Nephron progenitor cell (in vitro differentiated cells): ENCODE measurements at regions not wholly inside any gene's neighbourhood (a gene's known extent, or its start where the extent isn't known, plus 50 kb on each side); places are given as distances from the start of the nearest gene placed in this dataset.
"Not testable (repeated sequence)": the region's sequence is repeated elsewhere in the genome, so short reads cannot be mapped to it uniquely, and the experiment has no call there.

Experiments
- DNase-seq: peaks from one replicate; pipeline ENCODE4 v3.0.0; 2021
- H3K27ac Mint-ChIP-seq: 2 replicates; pipeline ENCODE4 v1.8.0; 2021; ENCODE audit warnings: mild to moderate bottlenecking, moderate library complexity, mixed read lengths
- H3K27me3 Mint-ChIP-seq: 2 replicates; pipeline ENCODE4 v1.8.0; 2021; ENCODE audit warnings: mild to moderate bottlenecking, low read depth, mixed read lengths; ENCODE audit not compliant: poor library complexity
- H3K36me3 Mint-ChIP-seq: 2 replicates; pipeline ENCODE4 v1.8.0; 2021; ENCODE audit warnings: low read depth, mixed read lengths
- H3K4me1 Mint-ChIP-seq: 2 replicates; pipeline ENCODE4 v1.8.0; 2021; ENCODE audit warnings: mixed read lengths
- H3K4me3 Mint-ChIP-seq: 2 replicates; pipeline ENCODE4 v1.8.0; 2021; ENCODE audit warnings: mild to moderate bottlenecking, moderate library complexity, mixed read lengths
- H3K9me3 Mint-ChIP-seq: 2 replicates; pipeline ENCODE4 v1.8.0; 2021; ENCODE audit warnings: mild to moderate bottlenecking, moderate library complexity, mixed read lengths
- TF ChIP-seq, protein P1 (sequence below): fragments of 200-600 bp; sonication (generic); IDR thresholded peaks from 2 replicates; pipeline ENCODE4 v1.5.0; 2021; ENCODE audit warnings: antibody characterized with exemption

DNA sequence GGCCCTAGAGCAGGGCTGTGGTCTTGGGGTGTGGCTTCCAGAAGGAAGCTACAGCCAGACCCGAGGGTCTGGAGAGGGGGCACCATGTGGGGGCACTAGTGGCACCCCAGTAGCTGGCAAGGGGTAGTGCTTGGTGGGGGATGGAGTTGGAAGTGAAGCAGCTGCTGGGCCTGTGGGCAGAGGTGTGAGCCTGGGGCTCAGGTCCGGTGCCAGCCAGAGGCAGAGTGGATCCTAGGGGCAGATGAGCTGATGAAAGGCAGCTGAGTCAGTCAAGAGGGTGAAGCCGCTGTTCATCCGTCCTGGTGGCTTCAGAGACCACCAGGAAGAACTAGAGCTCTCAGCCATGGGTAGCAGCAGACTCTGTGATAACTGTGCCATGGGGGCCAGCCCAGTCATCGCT is 172.6 kb downstream of the TBC1D2B start:
- H3K4me1 Mint-ChIP-seq: peaks cover 38% of the 10 kb centered on the region
- DNase-seq: no peak
- H3K36me3 Mint-ChIP-seq: no peaks in the 10 kb centered on the region
- TF ChIP-seq, protein P1, sequence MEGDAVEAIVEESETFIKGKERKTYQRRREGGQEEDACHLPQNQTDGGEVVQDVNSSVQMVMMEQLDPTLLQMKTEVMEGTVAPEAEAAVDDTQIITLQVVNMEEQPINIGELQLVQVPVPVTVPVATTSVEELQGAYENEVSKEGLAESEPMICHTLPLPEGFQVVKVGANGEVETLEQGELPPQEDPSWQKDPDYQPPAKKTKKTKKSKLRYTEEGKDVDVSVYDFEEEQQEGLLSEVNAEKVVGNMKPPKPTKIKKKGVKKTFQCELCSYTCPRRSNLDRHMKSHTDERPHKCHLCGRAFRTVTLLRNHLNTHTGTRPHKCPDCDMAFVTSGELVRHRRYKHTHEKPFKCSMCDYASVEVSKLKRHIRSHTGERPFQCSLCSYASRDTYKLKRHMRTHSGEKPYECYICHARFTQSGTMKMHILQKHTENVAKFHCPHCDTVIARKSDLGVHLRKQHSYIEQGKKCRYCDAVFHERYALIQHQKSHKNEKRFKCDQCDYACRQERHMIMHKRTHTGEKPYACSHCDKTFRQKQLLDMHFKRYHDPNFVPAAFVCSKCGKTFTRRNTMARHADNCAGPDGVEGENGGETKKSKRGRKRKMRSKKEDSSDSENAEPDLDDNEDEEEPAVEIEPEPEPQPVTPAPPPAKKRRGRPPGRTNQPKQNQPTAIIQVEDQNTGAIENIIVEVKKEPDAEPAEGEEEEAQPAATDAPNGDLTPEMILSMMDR: no peak
- no peak overlapping the region for H3K4me3 Mint-ChIP-seq
- no peaks in the 10 kb centered on the region for H3K9me3 Mint-ChIP-seq
- peaks cover 6% of the 10 kb centered on the region for H3K27me3 Mint-ChIP-seq
- no peak overlapping the region for H3K27ac Mint-ChIP-seq

DNA sequence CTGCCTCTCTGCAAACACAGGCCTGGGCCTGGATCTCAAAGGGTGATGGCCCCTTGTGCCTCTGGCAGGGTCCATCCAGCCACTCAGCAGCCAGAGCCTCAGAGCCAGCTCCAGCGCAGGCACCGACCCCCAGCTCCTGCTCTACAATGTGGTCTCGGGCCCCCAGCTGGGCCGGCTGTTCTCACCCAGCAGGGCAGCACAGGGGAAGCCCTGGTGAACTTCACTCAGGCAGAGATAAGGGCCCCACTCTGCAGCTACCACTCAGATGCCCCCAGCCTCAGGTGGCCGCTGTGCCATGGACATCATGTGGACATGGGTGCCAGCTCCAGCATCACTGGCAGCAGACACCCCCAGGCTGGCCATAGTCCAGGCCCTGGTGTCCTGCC is 173.1 kb downstream of the TBC1D2B start:
- DNase-seq: no peak
- no peak overlapping the region for H3K27ac Mint-ChIP-seq
- H3K4me1 Mint-ChIP-seq: peaks cover 38% of the 10 kb centered on the region
- H3K27me3 Mint-ChIP-seq: peaks cover 6% of the 10 kb centered on the region
- H3K36me3 Mint-ChIP-seq: no peaks in the 10 kb centered on the region
- TF ChIP-seq, protein P1: no peak
- no peaks in the 10 kb centered on the region for H3K9me3 Mint-ChIP-seq
- H3K4me3 Mint-ChIP-seq: no peak overlapping the region

DNA sequence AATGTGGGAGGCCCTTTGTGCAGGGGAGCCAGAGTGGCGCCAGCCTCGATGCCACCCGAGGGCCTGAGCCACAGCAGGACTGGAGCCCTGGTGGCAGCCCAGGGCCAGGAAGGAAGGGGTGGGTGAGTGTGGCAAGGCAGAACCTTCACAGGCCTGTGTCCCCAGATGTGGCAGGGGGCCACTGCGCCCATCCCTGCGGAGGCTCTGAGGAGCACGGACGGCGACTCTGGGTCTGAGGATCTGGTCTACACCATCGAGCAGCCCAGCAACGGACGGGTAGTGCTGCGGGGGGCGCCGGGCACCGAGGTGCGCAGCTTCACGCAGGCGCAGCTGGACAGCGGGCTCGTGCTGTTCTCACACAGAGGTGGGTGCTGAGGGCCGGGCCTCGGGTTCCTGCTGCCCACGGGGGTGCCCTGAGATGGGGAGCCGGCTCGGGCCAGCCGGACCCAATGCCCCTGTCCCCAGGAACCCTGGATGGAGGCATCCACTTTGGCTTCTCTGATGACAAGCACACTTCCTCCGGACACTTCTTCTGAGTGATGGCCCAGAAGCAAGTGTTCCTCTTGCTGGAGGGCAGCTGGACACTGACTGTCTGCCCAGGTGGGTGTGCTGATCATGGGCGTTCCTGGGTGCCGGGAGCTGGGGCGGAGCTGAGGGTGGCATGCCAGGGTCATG is 173.6 kb downstream of the TBC1D2B start:
- peaks cover 35% of the 10 kb centered on the region for H3K4me1 Mint-ChIP-seq
- H3K36me3 Mint-ChIP-seq, H3K27ac Mint-ChIP-seq, H3K27me3 Mint-ChIP-seq, H3K9me3 Mint-ChIP-seq, H3K4me3 Mint-ChIP-seq, DNase-seq: not testable (repeated sequence)

DNA sequence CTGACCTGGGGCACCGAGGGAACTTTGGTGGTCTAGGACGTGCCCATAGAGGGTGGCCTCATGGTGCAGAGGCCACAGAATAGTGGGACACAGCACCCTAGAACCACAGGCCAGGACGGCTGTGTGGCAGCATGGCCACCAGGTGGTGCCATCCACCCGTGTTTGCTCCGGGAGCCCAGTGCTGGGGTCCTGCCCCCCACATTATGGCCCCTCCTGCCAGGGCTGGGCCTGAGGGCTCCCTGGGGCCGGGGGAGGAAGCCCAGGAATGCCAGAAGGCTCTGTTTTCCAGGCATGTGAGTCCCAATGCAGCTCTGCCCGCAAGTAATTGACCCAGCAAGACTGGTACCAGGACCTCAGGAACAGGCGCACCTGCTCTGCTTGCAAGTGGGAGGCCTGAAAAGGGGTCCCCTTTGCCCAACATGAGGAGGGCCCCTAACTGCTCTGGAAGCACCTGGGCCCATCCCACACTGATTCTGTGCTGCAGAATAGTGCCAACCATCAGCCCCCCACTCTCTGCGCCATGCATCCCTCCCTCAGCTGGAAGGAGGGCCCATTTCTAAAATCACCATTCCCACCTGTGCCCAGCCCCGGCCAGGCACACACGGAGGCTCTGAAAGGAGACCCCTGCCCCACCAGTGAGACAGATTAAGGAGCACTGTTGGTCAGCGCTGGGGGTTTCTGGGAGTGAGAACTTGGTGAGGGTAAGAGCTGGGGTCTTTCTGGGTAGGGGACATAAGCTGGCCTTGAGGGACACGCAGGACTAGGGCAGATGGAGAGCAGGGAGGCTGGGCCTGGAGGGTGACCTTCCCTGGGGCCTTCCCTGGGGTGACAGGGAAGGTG is 174.4 kb downstream of the TBC1D2B start:
- H3K4me1 Mint-ChIP-seq: peaks cover 28% of the 10 kb centered on the region
- not testable (repeated sequence) for H3K27me3 Mint-ChIP-seq, H3K36me3 Mint-ChIP-seq, H3K27ac Mint-ChIP-seq, H3K4me3 Mint-ChIP-seq, H3K9me3 Mint-ChIP-seq
- DNase-seq: peak; percentile 67
- TF ChIP-seq, protein P1: peak; percentile 77

DNA sequence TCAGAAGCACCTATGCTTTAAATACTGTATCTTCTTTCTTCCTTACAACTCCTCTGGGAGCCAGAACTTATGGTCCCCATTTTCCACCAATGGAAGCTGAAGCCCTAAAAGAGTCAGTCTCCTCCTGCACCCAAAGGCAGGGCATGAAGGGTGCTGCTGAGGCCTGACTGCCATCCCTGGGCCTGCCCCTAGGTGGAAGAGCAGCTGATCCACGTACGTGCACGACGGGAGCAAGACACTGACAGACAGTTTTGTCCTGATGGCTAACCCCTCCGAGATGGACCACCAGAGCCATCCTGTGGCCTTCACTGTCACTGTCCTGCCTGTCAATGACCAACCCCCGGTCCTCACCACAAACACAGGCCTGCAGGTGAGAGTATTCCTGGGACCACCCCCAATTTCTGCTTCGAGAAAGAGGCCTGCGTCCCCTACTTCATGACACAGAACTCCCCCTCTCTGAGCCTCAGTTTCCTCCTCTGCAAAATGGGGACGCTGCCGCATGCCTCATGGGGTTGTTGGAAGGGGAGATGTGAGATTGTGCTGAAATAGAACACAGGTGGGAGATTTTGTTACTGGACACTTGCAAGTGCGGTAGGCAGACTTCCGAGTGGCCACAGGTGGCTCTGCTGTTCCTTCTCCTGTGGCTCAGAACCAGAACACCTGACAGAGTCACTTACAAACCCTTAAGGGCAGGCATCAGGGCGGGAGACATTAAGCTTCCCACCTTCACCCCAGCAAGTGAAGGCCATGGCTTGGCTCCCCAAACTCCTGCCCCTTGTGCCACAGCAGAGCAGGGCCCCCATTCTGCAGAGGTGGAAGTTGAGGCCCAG is 175.4 kb downstream of the TBC1D2B start:
- Mint-ChIP-seq H3K36me3 (no peaks in the 10 kb centered on the region), H3K27ac (no peak overlapping the region), H3K4me1 (peaks cover 18% of the 10 kb centered on the region), H3K9me3 (no peaks in the 10 kb centered on the region), H3K27me3 (peaks cover 5% of the 10 kb centered on the region), H3K4me3 (no peak overlapping the region)
- DNase-seq: peak; percentile 26
- TF ChIP-seq, protein P1: peak; percentile 48

DNA sequence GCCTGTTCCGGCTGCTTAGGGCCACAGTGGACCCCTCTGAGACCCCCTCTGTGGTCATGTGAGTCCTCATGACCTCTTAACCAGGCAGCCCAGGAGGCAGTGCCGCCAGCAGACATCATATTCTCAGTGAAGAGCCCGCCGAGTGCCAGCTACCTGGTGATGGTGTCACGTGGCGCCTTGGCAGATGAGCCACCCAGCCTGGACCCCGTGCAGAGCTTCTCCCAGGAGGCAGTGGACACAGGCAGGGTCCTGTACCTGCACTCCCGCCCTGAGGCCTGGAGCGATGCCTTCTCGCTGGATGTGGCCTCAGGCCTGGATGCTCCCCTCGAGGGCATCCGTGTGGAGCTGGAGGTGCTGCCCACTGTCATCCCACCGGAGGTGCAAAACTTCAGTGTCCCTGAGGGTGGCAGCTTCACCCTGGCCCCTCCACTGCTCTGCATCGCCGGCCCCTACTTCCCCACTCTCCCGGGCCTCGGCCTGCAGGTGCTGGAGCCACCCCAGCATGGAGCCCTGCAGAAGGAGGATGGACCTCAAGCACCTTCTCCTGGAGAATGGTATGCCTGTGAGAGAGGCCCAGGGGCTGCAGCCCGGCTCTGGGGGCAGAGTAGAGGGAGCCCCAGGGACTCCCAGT is 176.1 kb downstream of the TBC1D2B start:
- Mint-ChIP-seq H3K27me3 (no peaks in the 10 kb centered on the region), H3K4me3 (no peak overlapping the region), H3K4me1 (peaks cover 16% of the 10 kb centered on the region), H3K9me3 (no peaks in the 10 kb centered on the region), H3K27ac (no peak overlapping the region), H3K36me3 (no peaks in the 10 kb centered on the region)
- TF ChIP-seq, protein P1: no peak
- DNase-seq: no peak
